ENCODE measurements at regions not wholly inside any gene's neighbourhood (a gene's known extent, or its start where the extent isn't known, plus 50 kb on each side); places are given as distances from the start of the nearest gene placed in this dataset.

GRCh38 chr1:22376001-22376400, 75.7 kb upstream of the ZBTB40 start:
- no peak for TF ChIP-seq CTCF (conservative IDR thresholded peaks at IDR 0.05)
- no peak for TF ChIP-seq EZH2 (IDR thresholded peaks at IDR 0.05; ENCODE audit: low read depth)

All from PC-9 (cell line).